Neural cell (in vitro differentiated cells): ENCODE measurements at regions not wholly inside any gene's neighbourhood (a gene's known extent, or its start where the extent isn't known, plus 50 kb on each side); places are given as distances from the start of the nearest gene placed in this dataset.

ENCODE experiments used
- H2AFZ ChIP-seq: fragments of 200-600, 300-800 bp; sonication (generic), shearing (Covaris generic); 2 replicates; pipeline ENCODE4 v1.6.0; 2014; ENCODE audit warnings: low read depth, mild to moderate bottlenecking, antibody characterized with exemption, low read length, moderate library complexity
- H3F3A ChIP-seq: fragments of 200-600 bp; shearing (Covaris generic); 2 replicates; pipeline ENCODE4 v1.6.1; 2016; ENCODE audit warnings: mild to moderate bottlenecking, moderate library complexity, mixed read lengths, antibody characterized with exemption, low read length; ENCODE audit not compliant: insufficient read depth, poor library complexity, severe bottlenecking
- H3K27ac ChIP-seq: fragments of 200-600, 300-800 bp; sonication (generic), shearing (Covaris generic); 2 replicates; pipeline ENCODE4 v1.5.1; 2014; ENCODE audit warnings: mild to moderate bottlenecking, low read length, moderate library complexity
- H3K27me3 ChIP-seq: fragments of 300-800, 200-600 bp; sonication (generic), shearing (Covaris generic); 2 replicates; pipeline ENCODE4 v1.6.0; 2014; ENCODE audit warnings: mild to moderate bottlenecking, low read depth, low read length, moderate library complexity; ENCODE audit not compliant: insufficient read depth
- H3K36me3 ChIP-seq: fragments of 300-800, 200-600 bp; sonication (generic), shearing (Covaris generic); 2 replicates; pipeline ENCODE4 v1.5.1; 2014; ENCODE audit warnings: mild to moderate bottlenecking, antibody characterized with exemption, low read length, moderate library complexity; ENCODE audit not compliant: insufficient read depth
- H3K4me2 ChIP-seq: fragments of 300-800, 200-600 bp; sonication (generic), shearing (Covaris generic); 2 replicates; pipeline ENCODE4 v1.6.0; 2014; ENCODE audit warnings: mild to moderate bottlenecking, low read length
- H3K4me3 ChIP-seq: fragments of 300-800, 200-600 bp; sonication (generic), shearing (Covaris generic); 2 replicates; pipeline ENCODE4 v1.5.1; 2014; ENCODE audit warnings: mild to moderate bottlenecking, low read length, moderate library complexity
- H3K79me2 ChIP-seq: fragments of 200-600 bp; shearing (Covaris generic); replicated peaks from 2 replicates; pipeline ENCODE4 v1.6.0; 2014; ENCODE audit warnings: mild to moderate bottlenecking, low read length, moderate library complexity; ENCODE audit not compliant: insufficient read depth
- H3K9ac ChIP-seq: fragments of 300-800, 200-600 bp; sonication (generic), shearing (Covaris generic); 2 replicates; pipeline ENCODE4 v1.6.1; 2016; ENCODE audit warnings: mild to moderate bottlenecking, low read length, mixed read lengths
- H3K9me2 ChIP-seq: fragments of 200-600 bp; shearing (Covaris generic); 2 replicates; pipeline ENCODE4 v1.6.1; 2016; ENCODE audit warnings: mild to moderate bottlenecking, low read length, mixed read lengths; ENCODE audit not compliant: insufficient read depth
- H3K9me3 ChIP-seq: fragments of 200-600, 300-800 bp; sonication (generic), shearing (Covaris generic); 2 replicates; pipeline ENCODE4 v1.6.1; 2016; ENCODE audit warnings: mild to moderate bottlenecking, mixed run types, low read length, moderate library complexity, mixed read lengths
- H4K20me1 ChIP-seq: fragments of 200-600 bp; shearing (Covaris generic); 2 replicates; pipeline ENCODE4 v1.6.1; 2016; ENCODE audit warnings: mild to moderate bottlenecking, mixed run types; ENCODE audit not compliant: insufficient read depth
- CTCF ChIP-seq: fragments of 450-650 bp; IDR thresholded peaks from 2 replicates; pipeline ENCODE4 v1.5.1; 2014; ENCODE audit warnings: antibody characterized with exemption, mild to moderate bottlenecking, moderate library complexity; ENCODE audit not compliant: poor library complexity, severe bottlenecking
- EP300 ChIP-seq: fragments of 450-650 bp; conservative IDR thresholded peaks from 2 replicates; pipeline ENCODE4 v1.6.1; 2014; ENCODE audit warnings: antibody characterized with exemption, mild to moderate bottlenecking, moderate library complexity; ENCODE audit not compliant: poor library complexity, severe bottlenecking
- EZH2 ChIP-seq: fragments of 200-600, 300-800 bp; shearing (Covaris generic), sonication (generic); IDR thresholded peaks from 2 replicates; pipeline ENCODE4 v1.6.1; 2014; ENCODE audit warnings: antibody characterized with exemption, low read length, borderline replicate concordance, mild to moderate bottlenecking; ENCODE audit not compliant: insufficient read depth, poor library complexity, severe bottlenecking
- MXI1 ChIP-seq: fragments of 450-650 bp; conservative IDR thresholded peaks from 2 replicates; pipeline ENCODE4 v1.6.1; 2014; ENCODE audit warnings: antibody characterized with exemption, mild to moderate bottlenecking; ENCODE audit not compliant: poor library complexity, severe bottlenecking
- POLR2AphosphoS5 ChIP-seq: IDR thresholded peaks from 2 replicates; pipeline ENCODE4 v1.6.1; 2012
- RAD21 ChIP-seq: fragments of 450-650 bp; conservative IDR thresholded peaks from 2 replicates; pipeline ENCODE4 v1.6.1; 2014; ENCODE audit warnings: antibody characterized with exemption, mild to moderate bottlenecking, moderate library complexity
- REST ChIP-seq: IDR thresholded peaks from 2 replicates; pipeline ENCODE4 v1.6.1; 2012; ENCODE audit warnings: borderline replicate concordance
- SMC3 ChIP-seq: fragments of 450-650 bp; conservative IDR thresholded peaks from 2 replicates; pipeline ENCODE4 v1.6.1; 2014; ENCODE audit warnings: antibody characterized with exemption, mild to moderate bottlenecking, moderate library complexity; ENCODE audit not compliant: poor library complexity
- TAF1 ChIP-seq: IDR thresholded peaks from 2 replicates; pipeline ENCODE4 v1.6.1; 2012; ENCODE audit warnings: low read depth

DNA sequence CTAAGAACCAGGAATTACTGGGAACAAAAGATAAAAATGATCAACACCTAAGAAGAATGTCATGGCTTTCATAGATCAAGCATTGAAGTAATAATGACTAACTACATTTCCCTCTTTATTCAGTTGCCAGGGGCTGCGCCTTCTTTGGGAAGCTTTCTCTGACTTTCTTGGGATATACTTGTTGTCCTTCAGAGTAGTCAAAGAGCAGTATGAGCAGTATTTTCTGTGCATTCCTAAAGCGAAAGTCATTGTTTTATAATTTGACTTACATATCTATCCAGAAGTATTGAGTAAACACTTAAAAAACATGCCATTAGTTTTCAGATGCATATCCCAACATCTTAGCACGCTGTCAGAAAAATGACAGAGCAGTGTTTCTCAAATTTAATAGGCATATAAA is 2412.4 kb downstream of the PCDH9 start:
- no peak overlapping the region for H3K4me2 ChIP-seq
- H3K9me2 ChIP-seq: no peaks in the 10 kb centered on the region
- H3K27ac ChIP-seq: no peak overlapping the region
- no peaks in the 10 kb centered on the region for H3K27me3 ChIP-seq
- no peaks in the 10 kb centered on the region for H3F3A ChIP-seq
- no peaks in the 10 kb centered on the region for H3K9me3 ChIP-seq
- TF ChIP-seq MXI1 (no peak), EP300 (no peak), EZH2 (no peak), POLR2AphosphoS5 (no peak), RAD21 (no peak), CTCF (no peak), TAF1 (no peak), REST (no peak), SMC3 (no peak)
- no peak overlapping the region for H3K4me3 ChIP-seq
- H3K79me2 ChIP-seq: no peaks in the 10 kb centered on the region
- H3K36me3 ChIP-seq: no peaks in the 10 kb centered on the region
- no peak overlapping the region for H2AFZ ChIP-seq
- H4K20me1 ChIP-seq: no peaks in the 10 kb centered on the region
- no peak overlapping the region for H3K9ac ChIP-seq

DNA sequence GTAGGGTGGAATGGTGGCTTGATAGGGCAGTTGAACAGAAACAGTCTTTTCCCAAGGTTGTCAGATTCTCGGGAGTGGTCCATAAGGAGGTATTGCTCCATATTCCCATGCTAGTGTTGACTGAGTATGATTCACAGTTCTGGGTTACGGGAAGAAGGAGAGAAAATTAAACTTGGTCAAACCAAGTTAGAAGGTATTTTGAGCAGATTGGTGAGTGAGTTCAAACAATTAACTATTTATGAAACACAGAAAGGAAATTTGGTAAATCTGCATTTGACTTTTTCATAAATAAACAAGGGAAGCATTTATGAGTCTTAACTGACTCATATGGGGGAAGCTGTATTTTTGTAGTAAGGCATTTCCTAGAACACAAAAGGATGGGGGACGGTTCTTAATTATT is 2419.4 kb downstream of the PCDH9 start:
- Histone ChIP-seq H3K9ac (no peak overlapping the region), H3K4me2 (no peak overlapping the region), H3K9me2 (no peaks in the 10 kb centered on the region), H2AFZ (no peak overlapping the region), H3F3A (no peaks in the 10 kb centered on the region), H3K4me3 (no peak overlapping the region), H3K27ac (no peak overlapping the region), H3K9me3 (no peaks in the 10 kb centered on the region), H3K79me2 (no peaks in the 10 kb centered on the region), H3K36me3 (no peaks in the 10 kb centered on the region), H4K20me1 (no peaks in the 10 kb centered on the region), H3K27me3 (no peaks in the 10 kb centered on the region)
- TF ChIP-seq TAF1 (no peak), POLR2AphosphoS5 (no peak), RAD21 (no peak), SMC3 (no peak), REST (no peak), MXI1 (no peak), EZH2 (no peak), CTCF (no peak)
